Right lobe of liver (tissue), 6 donors: ENCODE measurements at regions not wholly inside any gene's neighbourhood (a gene's known extent, or its start where the extent isn't known, plus 50 kb on each side); places are given as distances from the start of the nearest gene placed in this dataset.

ENCODE experiments used
- ATAC-seq, 4 donors: fragments of 200-7000 bp; cut with Tn5 transposase; one replicate each; pipeline ENCODE4 v1.9.1; 2020; ENCODE audit warnings: mild to moderate bottlenecking in 4 of 4, moderate library complexity in 4 of 4
- DNase-seq, 3 donors: peaks; one replicate each; pipeline ENCODE4 v3.0.0-alpha.2; 2020
- H3K27ac ChIP-seq, 3 donors: fragments of 200-600 bp; one replicate each; pipeline ENCODE4 v1.8.0; 2022
- H3K27me3 ChIP-seq, 2 donors: fragments of 200-600 bp; one replicate each; pipeline ENCODE4 v1.8.0; 2022
- H3K36me3 ChIP-seq, 4 donors: fragments of 200-600 bp; sonication (generic) in 1 of 4; one replicate each; pipeline versions ENCODE4 v1.5.1 to v1.8.0; 2017 to 2022; ENCODE audit warnings: control low read depth in 1 of 4
- H3K4me1 ChIP-seq, 4 donors: fragments of 200-600 bp; sonication (generic) in 1 of 4; one replicate each; pipeline versions ENCODE4 v1.5.1 to v1.8.0; 2017 to 2022; ENCODE audit warnings: control low read depth in 1 of 4
- H3K4me3 ChIP-seq, 3 donors: fragments of 200-600 bp; one replicate each; pipeline ENCODE4 v1.8.0; 2022
- H3K9me3 ChIP-seq, 4 donors: fragments of 200-600 bp; sonication (generic) in 1 of 4; one replicate each; pipeline versions ENCODE4 v1.5.1 to v1.8.0; 2017 to 2022; ENCODE audit warnings: control low read depth in 1 of 4
- CTCF ChIP-seq, 4 donors: fragments of 200-600 bp in 3 of 4; fragments of 450-650 bp in 1 of 4; IDR thresholded peaks; one replicate each; pipeline versions ENCODE4 v1.5.1 to v1.8.0; 2016 to 2022; ENCODE audit warnings: antibody characterized with exemption in 4 of 4, mild to moderate bottlenecking in 2 of 4
- POLR2A ChIP-seq: fragments of 450-650 bp; IDR thresholded peaks from one replicate; pipeline ENCODE4 v1.6.1; 2017; ENCODE audit warnings: antibody characterized with exemption, mild to moderate bottlenecking
- WGBS: methylation state at CpG from one replicate; pipeline ENCODE4 v1.1.6; 2018; ENCODE audit warnings: low coverage, low lambda C conversion rate; ENCODE audit not compliant: insufficient coverage; ENCODE audit errors: missing lambda C conversion rate; 5-methylcytosine and 5-hydroxymethylcytosine counted together
- intact Hi-C, 2 donors: fragments of 100-400 bp; cut with DNase I; formaldehyde crosslinking; loops; one replicate each; pipeline versions ENCODE4 v1.11.2 to v1.14.1; 2022
- donor health status: DM: no; HTN: yes; CAD: no.
- donor health status: DM: no; HTN: no; CAD: no.
- donor health status: DM: no; HTN: no; CAD: no.
- donor health status: DM: no; HTN: yes; CAD: no.
- donor health status: DM: no; HTN: yes; CAD: no.

GRCh38 chr4:29853833-29854232, 866.3 kb upstream of the PCDH7 start:
- Histone ChIP-seq H3K4me1 (no peaks in the 10 kb centered on the region), H3K27ac (no peak overlapping the region), H3K27me3 (no peaks in the 10 kb centered on the region), H3K36me3 (no peaks in the 10 kb centered on the region), H3K4me3 (no peak overlapping the region), H3K9me3 (no peaks in the 10 kb centered on the region)
- WGBS = 21% methylated on average over 2 of the region's 2 CpGs
- no peak for TF ChIP-seq CTCF (IDR thresholded peaks at IDR 0.05)
- no peak for TF ChIP-seq POLR2A
- intact Hi-C loops = no loop called here
- DNase-seq (no peak), ATAC-seq (no peak)

DNA sequence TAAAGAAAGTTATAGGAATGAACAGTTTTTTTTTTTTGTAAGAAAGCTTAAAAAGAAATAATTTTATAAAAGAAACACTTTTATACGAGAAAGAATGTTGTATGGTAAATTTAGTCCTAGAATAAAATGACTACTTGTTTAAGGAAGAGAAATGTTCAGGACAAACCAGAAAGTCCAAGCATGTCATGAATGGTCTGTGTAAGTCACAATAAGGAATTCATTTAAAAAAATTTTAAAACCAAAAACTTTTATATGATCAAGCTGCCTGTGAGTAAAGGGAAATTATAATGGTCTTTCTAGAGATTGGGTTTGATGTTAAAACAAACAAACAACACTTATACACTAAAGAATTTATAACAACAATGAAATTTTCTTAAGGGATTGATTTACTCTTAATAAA, 858.9 kb upstream of the PCDH7 start:
- TF ChIP-seq POLR2A (no peak), CTCF (IDR thresholded peaks at IDR 0.05) (no peak)
- Histone ChIP-seq H3K4me3 (no peak overlapping the region), H3K9me3 (peaks cover 0 to 10% (median 0%) of the 10 kb centered on the region in 4 donors), H3K36me3 (no peaks in the 10 kb centered on the region), H3K4me1 (no peaks in the 10 kb centered on the region), H3K27me3 (no peaks in the 10 kb centered on the region), H3K27ac (no peak overlapping the region)
- DNase-seq (no peak), ATAC-seq (no peak)
- intact Hi-C loops = no loop called here
- WGBS = 27% methylated on average over 1 of the region's 1 CpG

- Histone ChIP-seq H3K4me3 (no peak overlapping the region), H3K4me1 (no peaks in the 10 kb centered on the region), H3K36me3 (no peaks in the 10 kb centered on the region), H3K9me3 (no peaks in the 10 kb centered on the region), H3K27me3 (no peaks in the 10 kb centered on the region), H3K27ac (no peak overlapping the region)
- 10% methylated on average over 1 of the region's 1 CpG for WGBS
- DNase-seq (no peak), ATAC-seq (no peak)
- intact Hi-C loops = no loop called here
- TF ChIP-seq CTCF (IDR thresholded peaks at IDR 0.05) (no peak), POLR2A (no peak)
Observed at GRCh38 chr4:29867412-29867811, 852.8 kb upstream of the PCDH7 start.

DNA sequence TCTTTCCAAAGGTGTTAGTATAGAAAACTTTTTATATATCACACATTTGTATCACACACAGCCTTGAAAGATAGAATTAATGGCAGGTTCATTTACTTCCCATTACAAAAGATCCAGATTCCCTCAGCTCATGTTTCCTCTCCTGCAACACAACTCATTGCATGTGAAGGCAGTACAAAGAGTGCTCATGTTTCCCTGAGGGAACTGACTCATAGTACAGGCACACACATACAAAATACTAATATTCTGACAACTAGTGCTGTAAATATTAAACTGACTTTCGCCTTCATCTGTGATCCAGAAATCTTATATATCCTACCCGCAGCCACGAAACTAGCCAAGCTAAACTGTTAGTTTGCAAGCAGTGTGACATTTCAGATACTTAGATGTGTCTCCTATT, 819.8 kb upstream of the PCDH7 start:
- Histone ChIP-seq H3K27me3 (no peaks in the 10 kb centered on the region), H3K4me3 (no peak overlapping the region), H3K4me1 (no peaks in the 10 kb centered on the region), H3K36me3 (no peaks in the 10 kb centered on the region), H3K9me3 (no peaks in the 10 kb centered on the region), H3K27ac (no peak overlapping the region)
- DNase-seq (no peak), ATAC-seq (no peak)
- TF ChIP-seq CTCF (IDR thresholded peaks at IDR 0.05) (no peak), POLR2A (no peak)
- intact Hi-C loops = no loop called here
- WGBS = 98% methylated on average over 3 of the region's 3 CpGs

- TF ChIP-seq CTCF (IDR thresholded peaks at IDR 0.05) = no peak
- no peak for TF ChIP-seq POLR2A
- 48% methylated on average over 2 of the region's 2 CpGs for WGBS
- no peak for ATAC-seq
- Histone ChIP-seq H3K4me3 (no peak overlapping the region), H3K27ac (no peak overlapping the region), H3K4me1 (no peaks in the 10 kb centered on the region), H3K27me3 (no peaks in the 10 kb centered on the region), H3K9me3 (no peaks in the 10 kb centered on the region), H3K36me3 (no peaks in the 10 kb centered on the region)
- intact Hi-C loops = no loop called here
- no peak for DNase-seq
Observed at GRCh38 chr4:29908276-29908675, 811.9 kb upstream of the PCDH7 start.
